Hepatocyte (in vitro differentiated cells): ENCODE measurements at regions not wholly inside any gene's neighbourhood (a gene's known extent, or its start where the extent isn't known, plus 50 kb on each side); places are given as distances from the start of the nearest gene placed in this dataset.

Source experiments
- CTCF ChIP-seq: fragments of 200-600 bp; sonication (generic); IDR thresholded peaks from 2 replicates; pipeline ENCODE4 v1.5.1; 2016; ENCODE audit warnings: antibody characterized with exemption, mild to moderate bottlenecking; ENCODE audit not compliant: poor library complexity
- EZH2 ChIP-seq: fragments of 200-600 bp; sonication (generic); IDR thresholded peaks from 2 replicates; pipeline ENCODE4 v1.6.1; 2016; ENCODE audit warnings: antibody characterized with exemption, mild to moderate bottlenecking, borderline replicate concordance

- TF ChIP-seq CTCF (no peak), EZH2 (no peak)
Measured at GRCh38 chr2:160680294-160680693, 186.7 kb upstream of the RBMS1 start.
